Bronchial epithelial cell (primary cell): ENCODE measurements at regions not wholly inside any gene's neighbourhood (a gene's known extent, or its start where the extent isn't known, plus 50 kb on each side); places are given as distances from the start of the nearest gene placed in this dataset.

Source experiments
- DNase-seq: peaks from one replicate; pipeline ENCODE4 v3.0.0-alpha.2; 2010; ENCODE audit warnings: low read depth
- FAIRE-seq: peaks from 2 replicates; lab custom pipeline; 2011; peaks lifted over from hg19 to GRCh38; lab: Jason Lieb, UNC
- H3K27me3 ChIP-seq: 2 replicates; pipeline ENCODE4 v1.5.1; 2011; ENCODE audit warnings: low read length; ENCODE audit not compliant: control insufficient read depth, insufficient read depth
- H3K36me3 ChIP-seq: 2 replicates; pipeline ENCODE4 v1.5.1; 2011; ENCODE audit warnings: low read length; ENCODE audit not compliant: control insufficient read depth, insufficient read depth
- H3K4me3 ChIP-seq: 2 replicates; pipeline ENCODE4 v1.5.1; 2011; ENCODE audit warnings: mild to moderate bottlenecking, low read depth, low read length, control low read depth
- TF ChIP-seq, protein P1 (sequence below): IDR thresholded peaks from 2 replicates; pipeline ENCODE4 v1.5.1; 2011; ENCODE audit warnings: mild to moderate bottlenecking, moderate library complexity, low read length, control low read depth, inconsistent platforms; ENCODE audit not compliant: insufficient read depth, severe bottlenecking

DNA sequence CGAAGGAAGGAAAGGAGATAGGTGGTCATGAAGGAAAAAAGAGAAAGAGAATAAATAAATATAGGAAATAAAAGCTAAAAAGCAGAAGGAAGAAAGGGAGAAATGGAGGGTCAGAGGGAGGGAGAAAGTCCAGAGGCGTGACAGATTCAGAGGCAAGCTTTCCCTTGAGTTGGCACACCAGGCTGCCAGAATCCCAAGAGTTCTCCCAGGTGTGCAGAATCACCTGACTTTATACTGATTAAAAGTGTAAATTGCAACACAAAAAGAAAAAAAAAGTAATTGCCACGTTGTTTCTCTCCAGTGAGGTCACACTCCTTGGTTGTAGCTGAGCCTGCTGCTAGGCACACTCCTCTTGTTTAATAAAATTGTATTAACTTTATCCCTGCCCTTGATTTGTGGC is 669.9 kb upstream of the PKN2 start:
- DNase-seq (no peak), FAIRE-seq (no peak)
- H3K27me3 ChIP-seq = no peaks in the 10 kb centered on the region
- H3K4me3 ChIP-seq = no peak overlapping the region
- TF ChIP-seq, protein P1, sequence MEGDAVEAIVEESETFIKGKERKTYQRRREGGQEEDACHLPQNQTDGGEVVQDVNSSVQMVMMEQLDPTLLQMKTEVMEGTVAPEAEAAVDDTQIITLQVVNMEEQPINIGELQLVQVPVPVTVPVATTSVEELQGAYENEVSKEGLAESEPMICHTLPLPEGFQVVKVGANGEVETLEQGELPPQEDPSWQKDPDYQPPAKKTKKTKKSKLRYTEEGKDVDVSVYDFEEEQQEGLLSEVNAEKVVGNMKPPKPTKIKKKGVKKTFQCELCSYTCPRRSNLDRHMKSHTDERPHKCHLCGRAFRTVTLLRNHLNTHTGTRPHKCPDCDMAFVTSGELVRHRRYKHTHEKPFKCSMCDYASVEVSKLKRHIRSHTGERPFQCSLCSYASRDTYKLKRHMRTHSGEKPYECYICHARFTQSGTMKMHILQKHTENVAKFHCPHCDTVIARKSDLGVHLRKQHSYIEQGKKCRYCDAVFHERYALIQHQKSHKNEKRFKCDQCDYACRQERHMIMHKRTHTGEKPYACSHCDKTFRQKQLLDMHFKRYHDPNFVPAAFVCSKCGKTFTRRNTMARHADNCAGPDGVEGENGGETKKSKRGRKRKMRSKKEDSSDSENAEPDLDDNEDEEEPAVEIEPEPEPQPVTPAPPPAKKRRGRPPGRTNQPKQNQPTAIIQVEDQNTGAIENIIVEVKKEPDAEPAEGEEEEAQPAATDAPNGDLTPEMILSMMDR = no peak
- no peaks in the 10 kb centered on the region for H3K36me3 ChIP-seq

GRCh38 chr1:88016947-88017346 is 667.1 kb upstream of the PKN2 start:
- H3K27me3 ChIP-seq = no peaks in the 10 kb centered on the region

DNA sequence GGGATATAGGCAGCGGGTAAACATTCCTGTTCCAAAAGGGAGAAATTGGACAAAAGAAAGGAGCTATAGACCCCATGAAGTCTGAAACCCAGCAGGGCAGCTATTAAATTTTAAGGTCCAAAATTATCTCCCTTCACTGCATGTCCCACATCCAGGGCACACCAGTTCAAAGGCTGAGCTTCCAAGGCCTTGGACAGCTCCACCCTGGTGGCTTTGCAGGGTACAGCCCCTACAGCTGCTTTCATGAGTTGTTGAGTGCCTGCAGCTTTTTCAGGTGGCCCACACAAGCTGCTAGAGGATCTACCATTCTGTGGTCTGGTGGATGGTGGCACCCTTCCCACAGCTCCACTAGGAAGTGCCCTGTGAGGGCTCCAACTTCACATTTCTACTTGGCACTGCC is 662.5 kb upstream of the PKN2 start:
- DNase-seq (no peak), FAIRE-seq (no peak)
- H3K4me3 ChIP-seq = no peak overlapping the region
- H3K27me3 ChIP-seq = no peaks in the 10 kb centered on the region
- no peaks in the 10 kb centered on the region for H3K36me3 ChIP-seq
- TF ChIP-seq, protein P1 = no peak

More at GRCh38 chr1:88016947-88017346, 667.1 kb upstream of the PKN2 start:
- FAIRE-seq (no peak), DNase-seq (no peak)
- TF ChIP-seq, protein P1 = no peak
- Histone ChIP-seq H3K36me3 (no peaks in the 10 kb centered on the region), H3K4me3 (no peak overlapping the region)

DNA sequence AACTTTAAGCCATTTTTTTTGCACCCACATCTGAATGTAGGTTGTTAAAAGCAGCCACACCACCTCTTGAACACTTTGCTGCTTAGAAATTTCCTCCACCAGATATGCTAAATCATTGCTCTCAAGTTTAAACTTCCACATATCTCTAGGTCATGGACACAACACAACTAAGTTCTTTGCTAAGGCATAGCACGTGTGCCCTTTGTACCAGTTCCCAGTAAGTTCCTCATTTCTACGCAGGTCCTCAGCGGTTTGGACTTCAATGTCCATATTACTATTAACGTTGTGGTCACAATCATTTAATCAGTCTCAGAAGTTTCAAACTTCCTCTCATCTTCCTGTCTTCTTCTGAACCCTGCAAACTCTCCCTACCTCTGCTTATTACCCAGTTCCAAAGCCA is 661.6 kb upstream of the PKN2 start:
- DNase-seq (no peak), FAIRE-seq (no peak)
- TF ChIP-seq, protein P1 = no peak
- Histone ChIP-seq H3K27me3 (no peaks in the 10 kb centered on the region), H3K36me3 (no peaks in the 10 kb centered on the region), H3K4me3 (no peak overlapping the region)

GRCh38 chr1:88029142-88029541 is 654.9 kb upstream of the PKN2 start:
- no peak for FAIRE-seq
- DNase-seq = no peak

GRCh38 chr1:88029899-88030298 is 654.2 kb upstream of the PKN2 start:
- DNase-seq (no peak), FAIRE-seq (no peak)
- Histone ChIP-seq H3K27me3 (no peaks in the 10 kb centered on the region), H3K4me3 (no peak overlapping the region), H3K36me3 (no peaks in the 10 kb centered on the region)
- TF ChIP-seq, protein P1 = no peak

More at GRCh38 chr1:88029142-88029541, 654.9 kb upstream of the PKN2 start:
- no peaks in the 10 kb centered on the region for H3K27me3 ChIP-seq
- TF ChIP-seq, protein P1 = no peak
- H3K36me3 ChIP-seq = no peaks in the 10 kb centered on the region
- H3K4me3 ChIP-seq = no peak overlapping the region
